HG03095 (cell line): ENCODE measurements at regions not wholly inside any gene's neighbourhood (a gene's known extent, or its start where the extent isn't known, plus 50 kb on each side); places are given as distances from the start of the nearest gene placed in this dataset.

Experiments used
- ATAC-seq: cut with Tn5 transposase; IDR thresholded peaks from one replicate; pipeline ENCODE4 v1.9.1; 2021; ENCODE audit warnings: moderate library complexity; ENCODE audit not compliant: unreplicated experiment

DNA sequence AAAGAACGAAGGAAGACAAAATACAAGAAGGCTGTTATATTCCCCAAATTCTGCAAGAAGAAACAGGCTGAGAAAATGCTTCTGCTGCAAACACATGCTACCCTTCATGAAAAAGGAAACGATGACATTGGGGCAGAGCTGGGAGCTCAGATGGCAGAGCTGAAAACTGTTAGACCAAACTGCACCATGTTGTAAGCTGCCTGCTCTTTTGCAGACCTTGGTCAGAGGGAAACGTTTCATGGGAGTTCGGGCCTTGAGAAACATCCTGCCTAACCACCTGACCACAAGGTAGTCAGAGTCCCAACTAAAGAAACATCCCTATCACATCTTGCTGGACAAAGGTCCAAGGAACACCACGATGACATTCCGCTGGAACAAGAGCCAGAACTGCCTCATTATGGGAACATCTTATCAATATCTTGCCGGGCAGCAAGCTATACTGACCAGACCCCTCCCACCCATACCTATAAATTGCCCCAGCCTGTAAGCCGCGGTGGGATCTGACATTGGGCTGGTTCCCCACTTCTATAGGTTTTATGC, 110.7 kb upstream of the CTSC start:
- no peak for ATAC-seq

- ATAC-seq, result no peak
Measured at GRCh38 chr11:88447281-88447680, 109.7 kb upstream of the CTSC start.

- ATAC-seq, result no peak
Measured at GRCh38 chr11:88439356-88439755, 101.8 kb upstream of the CTSC start.

GRCh38 chr11:88438721-88439120, 101.2 kb upstream of the CTSC start:
- ATAC-seq, result no peak

GRCh38 chr11:88435415-88435814, 97.9 kb upstream of the CTSC start:
- ATAC-seq, result peak; percentile 98

GRCh38 chr11:88434333-88434976, 96.9 kb upstream of the CTSC start:
- no peak for ATAC-seq

- no peak for ATAC-seq
Measured at GRCh38 chr11:88433536-88434230, 96.1 kb upstream of the CTSC start.

GRCh38 chr11:88431675-88432341, 94.3 kb upstream of the CTSC start:
- no peak for ATAC-seq

GRCh38 chr11:88428959-88429358, 91.4 kb upstream of the CTSC start:
- ATAC-seq, result no peak

- no peak for ATAC-seq
Measured at GRCh38 chr11:88427719-88428118, 90.2 kb upstream of the CTSC start.

DNA sequence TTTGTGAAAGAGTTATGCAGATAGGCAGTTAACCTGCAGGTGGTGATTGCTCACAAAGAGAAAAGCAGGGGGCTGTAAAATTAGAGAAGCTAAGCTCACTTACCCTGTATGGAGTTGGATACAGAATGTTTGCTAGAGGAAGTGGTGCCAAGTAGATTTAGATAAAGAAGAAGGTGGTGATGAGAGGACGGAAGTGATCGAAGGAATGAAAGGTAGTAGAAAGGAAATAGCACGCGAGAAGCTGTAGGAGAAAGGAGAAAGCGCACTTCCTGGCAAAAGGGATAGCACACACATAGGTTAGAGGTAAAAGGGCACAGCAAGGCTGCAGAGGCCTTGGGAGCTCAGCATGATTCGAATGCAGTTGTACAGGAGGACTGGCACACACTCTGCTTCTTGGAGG, 87.3 kb upstream of the CTSC start:
- no peak for ATAC-seq

DNA sequence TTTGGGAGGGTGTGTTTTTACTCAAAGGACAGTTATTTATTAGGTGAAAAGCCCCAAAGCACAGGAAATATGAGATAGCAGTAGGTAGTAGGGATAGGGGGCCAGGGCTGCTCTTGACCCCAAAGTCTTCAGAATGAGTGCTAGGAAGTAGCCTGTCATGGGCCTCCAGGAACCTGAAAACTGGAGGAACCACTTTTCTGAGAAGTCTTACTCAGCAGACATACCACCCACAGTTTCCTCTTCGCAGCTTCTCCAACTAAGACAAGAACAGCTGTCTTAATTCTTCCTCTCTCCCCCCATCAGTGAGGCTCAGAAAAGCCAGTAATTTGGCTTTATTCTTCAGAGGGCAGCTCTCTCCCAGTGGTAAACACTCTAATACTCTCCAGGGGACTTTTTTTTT, 84.0 kb upstream of the CTSC start:
- ATAC-seq, result peak; percentile 68

DNA sequence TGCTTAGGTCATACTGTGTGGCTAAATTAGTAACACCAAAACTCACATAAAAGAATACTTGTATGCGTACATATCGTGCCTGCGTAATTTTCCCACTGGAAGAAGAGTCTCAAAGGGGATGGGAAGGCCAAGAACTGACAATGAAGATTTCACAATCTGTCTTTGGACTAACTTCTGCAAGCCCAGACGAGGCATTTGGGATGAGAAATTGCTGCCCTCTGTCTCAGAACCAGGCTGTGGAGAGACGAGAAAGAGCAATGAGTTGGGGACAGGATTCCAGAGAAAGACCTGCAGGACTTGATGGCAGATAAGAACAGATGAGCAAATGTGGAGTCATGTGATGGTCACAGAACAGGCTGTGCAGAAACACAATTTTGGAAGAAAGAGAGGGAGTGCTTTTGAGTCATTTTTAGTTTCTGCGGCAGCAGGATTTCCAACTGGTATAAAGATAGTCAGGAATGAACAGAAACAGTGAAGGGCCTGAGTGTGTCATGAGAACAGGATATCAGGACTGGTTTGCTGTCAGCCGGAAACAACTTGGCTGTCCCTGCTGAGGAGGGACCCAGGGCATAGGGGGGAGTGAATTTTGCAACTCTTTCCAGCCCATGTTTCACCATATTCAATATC, 82.7 kb upstream of the CTSC start:
- no peak for ATAC-seq

DNA sequence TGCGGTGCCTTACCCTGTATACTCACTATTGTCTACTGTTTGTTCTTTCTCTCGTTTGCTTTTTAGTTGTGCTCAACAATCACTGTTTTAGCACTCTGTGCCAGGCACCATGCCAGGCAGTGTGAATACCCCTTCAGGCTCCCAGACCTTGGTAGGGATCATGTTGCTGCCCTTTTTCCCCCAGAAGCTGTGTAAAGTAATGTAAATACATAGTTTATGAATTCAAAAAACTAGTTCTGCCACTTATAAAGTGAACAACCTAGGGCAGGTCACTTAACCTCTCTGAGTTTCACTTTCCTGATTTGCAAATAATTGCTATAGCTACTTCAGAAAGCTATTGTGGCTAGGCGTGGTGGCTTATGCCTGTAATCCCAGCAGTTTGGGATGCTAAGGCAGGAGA, 81.0 kb upstream of the CTSC start:
- ATAC-seq, result no peak

DNA sequence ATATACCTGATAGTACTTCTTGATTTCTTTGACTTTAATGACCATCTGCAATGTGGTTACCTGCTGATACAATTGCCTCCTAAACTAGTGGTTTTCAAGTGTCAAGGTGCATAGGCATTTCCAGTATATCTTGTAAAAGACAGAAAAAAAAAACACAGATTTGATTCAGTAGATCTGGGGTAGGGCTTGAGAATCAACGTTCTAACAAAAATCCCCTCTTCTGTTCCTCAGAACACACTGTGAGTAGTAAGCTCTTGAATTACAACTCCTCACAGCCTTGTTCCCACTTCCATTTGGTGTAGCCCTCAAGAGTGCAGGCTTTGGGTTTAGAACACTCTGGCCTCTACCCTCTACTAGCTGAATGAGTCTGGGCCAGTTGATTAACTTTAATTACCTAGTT, 78.0 kb upstream of the CTSC start:
- no peak for ATAC-seq

- no peak for ATAC-seq
Measured at GRCh38 chr11:88414981-88415413, 77.5 kb upstream of the CTSC start.

DNA sequence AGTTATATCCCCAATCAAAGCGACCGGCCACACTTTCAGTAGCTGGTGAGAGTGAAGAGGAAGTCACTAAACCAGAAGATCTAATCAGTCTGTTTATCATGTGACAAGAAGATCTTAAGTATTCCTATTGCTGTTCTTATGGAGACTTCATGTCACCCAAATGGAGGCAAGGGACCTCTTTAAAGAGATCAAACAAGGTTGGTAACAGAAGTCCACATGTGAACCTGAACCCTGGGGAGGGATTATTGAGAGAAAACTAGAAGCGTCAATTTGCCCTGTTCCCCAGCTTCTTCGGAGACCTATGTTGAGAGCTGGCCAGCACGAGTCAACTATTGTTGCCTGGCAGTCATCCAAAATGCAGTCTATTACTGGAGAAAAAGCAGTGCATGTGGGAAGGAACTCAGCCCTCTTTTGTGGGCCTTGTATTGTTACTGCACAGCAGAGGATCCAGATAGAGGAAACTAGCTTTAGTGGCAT, 76.9 kb upstream of the CTSC start:
- no peak for ATAC-seq

DNA sequence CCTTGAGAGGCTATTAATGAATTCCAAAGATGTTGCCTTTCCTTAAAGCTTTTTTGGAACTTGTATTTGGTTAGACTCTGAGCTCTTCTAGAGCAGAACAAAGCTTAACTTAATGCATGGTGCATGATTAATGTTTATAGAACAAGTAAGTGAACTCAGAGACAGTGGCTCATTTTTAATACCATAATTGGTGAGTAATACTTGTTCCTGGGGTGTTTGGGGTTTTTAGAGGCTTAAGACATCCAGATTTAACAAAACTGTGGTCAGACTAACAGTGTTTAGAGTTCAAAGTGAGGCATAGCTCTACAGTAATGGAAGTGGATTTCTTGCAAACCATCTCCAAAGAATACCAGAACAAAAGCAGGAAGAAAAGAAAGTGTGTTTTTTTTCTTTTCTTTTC, 73.7 kb upstream of the CTSC start:
- no peak for ATAC-seq

- no peak for ATAC-seq
Measured at GRCh38 chr11:88410656-88411055, 73.1 kb upstream of the CTSC start.

GRCh38 chr11:88410056-88410455, 72.5 kb upstream of the CTSC start:
- no peak for ATAC-seq

DNA sequence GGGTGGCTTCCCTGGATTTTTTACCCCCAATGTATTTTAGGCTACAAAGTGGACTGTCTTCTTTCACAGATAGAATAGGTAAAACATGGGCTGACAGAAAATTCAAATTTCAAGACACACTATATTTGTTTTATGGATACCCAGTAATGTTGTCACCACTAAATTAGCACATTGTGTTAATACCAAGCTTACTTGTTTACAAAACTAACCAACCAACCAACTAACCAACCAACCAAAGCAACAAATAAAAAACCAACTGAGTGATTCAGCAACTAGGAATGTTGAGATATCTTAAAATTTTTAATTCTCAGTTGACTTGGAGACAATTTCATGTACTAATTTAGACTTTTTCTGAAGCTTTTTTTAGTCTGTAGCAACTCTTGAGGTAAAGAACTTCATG, 69.3 kb upstream of the CTSC start:
- no peak for ATAC-seq
